ENCODE measurements at regions not wholly inside any gene's neighbourhood (a gene's known extent, or its start where the extent isn't known, plus 50 kb on each side); places are given as distances from the start of the nearest gene placed in this dataset.

GRCh38 chr17:56083475-56083874 lies 69.8 kb upstream of the ANKFN1 start:
- Mint-ChIP-seq H3K9me3 (peaks cover 2% of the 10 kb centered on the region), H3K4me3 (no peak overlapping the region), H3K27ac (no peak overlapping the region), H3K36me3 (no peaks in the 10 kb centered on the region), H3K27me3 (no peaks in the 10 kb centered on the region), H3K4me1 (no peaks in the 10 kb centered on the region)
- ATAC-seq: no peak

- H3K36me3 Mint-ChIP-seq: no peaks in the 10 kb centered on the region
- H3K27me3 Mint-ChIP-seq: no peaks in the 10 kb centered on the region
- no peaks in the 10 kb centered on the region for H3K4me1 Mint-ChIP-seq
- H3K9me3 Mint-ChIP-seq: no peaks in the 10 kb centered on the region
- no peak overlapping the region for H3K4me3 Mint-ChIP-seq
- ATAC-seq: no peak
- H3K27ac Mint-ChIP-seq: no peak overlapping the region
Measured at GRCh38 chr17:56085576-56086267, 67.6 kb upstream of the ANKFN1 start.

GRCh38 chr17:56087199-56087598 lies 66.1 kb upstream of the ANKFN1 start:
- H3K9me3 Mint-ChIP-seq: no peaks in the 10 kb centered on the region
- H3K27me3 Mint-ChIP-seq: no peaks in the 10 kb centered on the region
- no peaks in the 10 kb centered on the region for H3K36me3 Mint-ChIP-seq
- no peak overlapping the region for H3K27ac Mint-ChIP-seq
- no peaks in the 10 kb centered on the region for H3K4me1 Mint-ChIP-seq
- no peak for ATAC-seq
- H3K4me3 Mint-ChIP-seq: no peak overlapping the region

- Mint-ChIP-seq H3K4me3 (no peak overlapping the region), H3K27me3 (no peaks in the 10 kb centered on the region), H3K4me1 (no peaks in the 10 kb centered on the region), H3K36me3 (no peaks in the 10 kb centered on the region), H3K9me3 (no peaks in the 10 kb centered on the region), H3K27ac (no peak overlapping the region)
- no peak for ATAC-seq
Measured at GRCh38 chr17:56096026-56096810, 57.1 kb upstream of the ANKFN1 start.

- Mint-ChIP-seq H3K4me3 (no peak overlapping the region), H3K27me3 (no peaks in the 10 kb centered on the region), H3K27ac (no peak overlapping the region), H3K36me3 (no peaks in the 10 kb centered on the region), H3K9me3 (no peaks in the 10 kb centered on the region), H3K4me1 (no peaks in the 10 kb centered on the region)
- no peak for ATAC-seq
Measured at GRCh38 chr17:56098746-56099145, 54.5 kb upstream of the ANKFN1 start.

GRCh38 chr17:56099649-56100048 lies 53.6 kb upstream of the ANKFN1 start:
- Mint-ChIP-seq H3K36me3 (no peaks in the 10 kb centered on the region), H3K4me1 (no peaks in the 10 kb centered on the region), H3K9me3 (no peaks in the 10 kb centered on the region), H3K27ac (no peak overlapping the region), H3K4me3 (no peak overlapping the region), H3K27me3 (no peaks in the 10 kb centered on the region)
- no peak for ATAC-seq

Data from stimulated activated memory B cell treated with anti-CD40 and anti-IgM and Interleukin-4, amounts not matched to agents 10 μg/mL and 1 μg/mL and 100 μg/mL, for 72 hours (primary cell).